Type B pancreatic cell (in vitro differentiated cells): ENCODE measurements at regions not wholly inside any gene's neighbourhood (a gene's known extent, or its start where the extent isn't known, plus 50 kb on each side); places are given as distances from the start of the nearest gene placed in this dataset.

ENCODE experiments used
- DNase-seq: peaks from one replicate; pipeline ENCODE4 v3.0.0; 2021; ENCODE audit warnings: mixed read lengths; ENCODE audit not compliant: unreplicated experiment; ENCODE audit errors: extremely low spot score
- H3K27ac Mint-ChIP-seq: 2 replicates; pipeline ENCODE4 v1.8.0; 2021; ENCODE audit warnings: mild to moderate bottlenecking, mixed read lengths
- H3K27me3 Mint-ChIP-seq: 2 replicates; pipeline ENCODE4 v1.8.0; 2021; ENCODE audit warnings: mixed read lengths
- H3K36me3 Mint-ChIP-seq: 2 replicates; pipeline ENCODE4 v1.8.0; 2021; ENCODE audit warnings: mixed read lengths
- H3K4me1 Mint-ChIP-seq: one replicate; pipeline ENCODE4 v1.8.0; 2021; ENCODE audit warnings: mixed read lengths; ENCODE audit not compliant: unreplicated experiment
- H3K4me3 Mint-ChIP-seq: 2 replicates; pipeline ENCODE4 v1.8.0; 2021; ENCODE audit warnings: mild to moderate bottlenecking, mixed read lengths
- H3K9me3 Mint-ChIP-seq: 2 replicates; pipeline ENCODE4 v1.8.0; 2021; ENCODE audit warnings: mixed read lengths
- TF ChIP-seq, protein P1 (sequence below): fragments of 200-600 bp; sonication (generic); conservative IDR thresholded peaks from 2 replicates; pipeline ENCODE4 v1.5.0; 2021; ENCODE audit warnings: antibody characterized with exemption, mild to moderate bottlenecking

DNA sequence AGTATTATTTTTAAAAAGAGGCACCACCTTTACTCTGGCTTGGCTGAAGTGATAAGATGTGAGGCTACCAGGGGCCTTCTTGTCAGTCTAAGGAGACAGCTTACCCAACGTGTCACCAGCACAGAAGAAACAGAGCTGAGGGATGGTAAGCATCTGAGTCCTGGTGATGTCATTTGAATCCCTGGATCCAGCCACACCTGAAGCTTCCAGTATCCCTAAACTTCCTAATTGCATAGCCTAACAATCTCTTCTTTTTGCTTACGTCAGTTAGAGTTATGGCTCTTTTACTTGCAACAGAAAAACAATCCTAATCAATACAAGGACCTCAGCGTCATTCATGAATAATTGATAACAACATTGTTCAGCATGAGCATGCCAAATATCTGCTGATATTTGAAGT is 436.6 kb downstream of the SHISA9 start:
- peaks cover 3% of the 10 kb centered on the region for H3K4me1 Mint-ChIP-seq
- no peak for DNase-seq

DNA sequence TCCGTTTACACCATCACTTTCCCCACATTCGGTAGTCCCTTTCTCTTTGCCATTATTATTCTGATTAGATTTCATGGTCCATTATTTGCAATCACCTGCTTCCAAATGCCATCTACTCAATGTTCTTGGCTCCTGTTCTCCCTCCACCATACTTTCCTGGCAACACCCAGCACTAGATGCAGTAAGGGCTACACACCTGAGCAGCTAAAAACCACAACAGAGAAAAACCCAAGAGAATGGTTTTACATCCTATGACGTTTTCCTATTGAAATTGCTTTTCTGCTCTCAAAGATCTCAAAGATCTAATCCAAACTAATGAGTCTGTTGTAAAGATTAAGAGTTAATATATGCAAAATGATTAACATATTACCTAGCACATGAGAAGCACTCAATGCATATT is 441.3 kb downstream of the SHISA9 start:
- TF ChIP-seq, protein P1, sequence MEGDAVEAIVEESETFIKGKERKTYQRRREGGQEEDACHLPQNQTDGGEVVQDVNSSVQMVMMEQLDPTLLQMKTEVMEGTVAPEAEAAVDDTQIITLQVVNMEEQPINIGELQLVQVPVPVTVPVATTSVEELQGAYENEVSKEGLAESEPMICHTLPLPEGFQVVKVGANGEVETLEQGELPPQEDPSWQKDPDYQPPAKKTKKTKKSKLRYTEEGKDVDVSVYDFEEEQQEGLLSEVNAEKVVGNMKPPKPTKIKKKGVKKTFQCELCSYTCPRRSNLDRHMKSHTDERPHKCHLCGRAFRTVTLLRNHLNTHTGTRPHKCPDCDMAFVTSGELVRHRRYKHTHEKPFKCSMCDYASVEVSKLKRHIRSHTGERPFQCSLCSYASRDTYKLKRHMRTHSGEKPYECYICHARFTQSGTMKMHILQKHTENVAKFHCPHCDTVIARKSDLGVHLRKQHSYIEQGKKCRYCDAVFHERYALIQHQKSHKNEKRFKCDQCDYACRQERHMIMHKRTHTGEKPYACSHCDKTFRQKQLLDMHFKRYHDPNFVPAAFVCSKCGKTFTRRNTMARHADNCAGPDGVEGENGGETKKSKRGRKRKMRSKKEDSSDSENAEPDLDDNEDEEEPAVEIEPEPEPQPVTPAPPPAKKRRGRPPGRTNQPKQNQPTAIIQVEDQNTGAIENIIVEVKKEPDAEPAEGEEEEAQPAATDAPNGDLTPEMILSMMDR = no peak
- Mint-ChIP-seq H3K4me1 (no peaks in the 10 kb centered on the region), H3K9me3 (no peaks in the 10 kb centered on the region)

More for the DNA sequence above, 436.6 kb downstream of the SHISA9 start:
- no peaks in the 10 kb centered on the region for H3K36me3 Mint-ChIP-seq
- H3K4me3 Mint-ChIP-seq = no peak overlapping the region
- TF ChIP-seq, protein P1 = no peak
- no peaks in the 10 kb centered on the region for H3K27me3 Mint-ChIP-seq
- H3K27ac Mint-ChIP-seq = no peak overlapping the region
- H3K9me3 Mint-ChIP-seq = no peaks in the 10 kb centered on the region

DNA sequence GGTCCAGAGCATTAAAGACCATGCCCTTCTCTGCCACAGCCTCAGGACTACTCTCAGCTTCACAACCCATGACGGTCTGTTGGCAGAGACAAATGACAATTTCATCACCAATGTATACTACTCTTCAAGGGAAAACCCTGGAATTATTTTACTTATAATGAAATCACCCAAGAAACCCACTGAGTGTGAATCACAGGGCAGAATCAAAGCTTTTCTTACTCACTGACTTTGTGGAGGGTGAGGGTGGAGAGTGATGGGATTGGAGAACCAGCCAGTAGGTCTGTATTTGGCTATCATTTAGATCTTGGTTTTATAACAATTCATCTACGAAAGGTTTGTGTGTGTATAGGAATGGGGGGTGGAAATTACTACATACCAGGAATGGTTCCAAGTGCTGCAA is 442.6 kb downstream of the SHISA9 start:
- no peak for DNase-seq
- no peaks in the 10 kb centered on the region for H3K27me3 Mint-ChIP-seq
- no peaks in the 10 kb centered on the region for H3K36me3 Mint-ChIP-seq
- H3K27ac Mint-ChIP-seq = no peak overlapping the region
- no peaks in the 10 kb centered on the region for H3K9me3 Mint-ChIP-seq
- TF ChIP-seq, protein P1 = no peak
- no peaks in the 10 kb centered on the region for H3K4me1 Mint-ChIP-seq
- no peak overlapping the region for H3K4me3 Mint-ChIP-seq

More for the DNA sequence above, 441.3 kb downstream of the SHISA9 start:
- no peaks in the 10 kb centered on the region for H3K36me3 Mint-ChIP-seq
- no peak overlapping the region for H3K27ac Mint-ChIP-seq
- DNase-seq = no peak
- no peak overlapping the region for H3K4me3 Mint-ChIP-seq
- no peaks in the 10 kb centered on the region for H3K27me3 Mint-ChIP-seq

DNA sequence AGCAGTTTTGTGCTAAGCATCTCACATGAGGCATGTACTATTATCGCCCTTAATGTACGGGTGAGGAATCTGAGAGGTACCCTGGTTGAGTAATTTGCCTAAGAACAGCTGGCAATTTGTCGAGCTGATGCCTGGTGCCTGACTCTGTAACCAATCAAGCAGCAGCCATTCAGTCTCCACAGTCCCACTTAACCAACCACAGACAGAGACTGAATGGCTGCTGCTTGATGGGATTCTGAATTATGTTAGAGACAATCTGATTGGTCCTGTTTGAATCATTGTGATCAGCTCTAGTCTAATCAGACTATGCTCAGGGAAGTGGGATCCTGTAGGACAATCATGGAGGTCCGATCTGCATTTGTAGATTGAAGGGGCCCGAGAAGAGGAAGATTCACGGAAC is 447.0 kb downstream of the SHISA9 start:
- Mint-ChIP-seq H3K27me3 (peaks cover 4% of the 10 kb centered on the region), H3K4me1 (no peaks in the 10 kb centered on the region), H3K36me3 (no peaks in the 10 kb centered on the region), H3K9me3 (no peaks in the 10 kb centered on the region), H3K27ac (no peak overlapping the region), H3K4me3 (no peak overlapping the region)
- DNase-seq = no peak
- TF ChIP-seq, protein P1 = no peak

DNA sequence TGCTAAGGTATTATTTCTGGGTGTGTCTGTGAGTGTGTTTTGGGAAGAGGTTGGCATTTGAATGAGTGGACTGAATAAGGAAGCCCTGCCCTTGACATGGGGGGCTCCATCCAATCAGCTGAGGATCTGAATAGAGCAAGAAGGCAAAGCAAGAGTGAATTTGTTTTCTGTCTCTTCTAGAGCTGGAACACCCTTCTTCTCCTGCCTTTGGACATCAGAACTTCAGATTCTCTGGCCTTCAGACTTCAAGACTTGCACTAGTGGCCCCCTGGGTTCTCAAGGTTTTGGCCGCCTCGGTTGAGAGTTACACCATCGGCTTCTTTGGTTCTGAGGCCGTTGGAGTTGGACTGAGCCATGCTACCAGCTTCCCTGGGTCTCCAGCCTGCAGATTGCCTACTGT is 448.6 kb downstream of the SHISA9 start:
- DNase-seq = no peak
- Mint-ChIP-seq H3K27me3 (peaks cover 4% of the 10 kb centered on the region), H3K4me3 (no peak overlapping the region), H3K27ac (no peak overlapping the region), H3K36me3 (no peaks in the 10 kb centered on the region), H3K9me3 (no peaks in the 10 kb centered on the region), H3K4me1 (no peaks in the 10 kb centered on the region)
- TF ChIP-seq, protein P1 = no peak

DNA sequence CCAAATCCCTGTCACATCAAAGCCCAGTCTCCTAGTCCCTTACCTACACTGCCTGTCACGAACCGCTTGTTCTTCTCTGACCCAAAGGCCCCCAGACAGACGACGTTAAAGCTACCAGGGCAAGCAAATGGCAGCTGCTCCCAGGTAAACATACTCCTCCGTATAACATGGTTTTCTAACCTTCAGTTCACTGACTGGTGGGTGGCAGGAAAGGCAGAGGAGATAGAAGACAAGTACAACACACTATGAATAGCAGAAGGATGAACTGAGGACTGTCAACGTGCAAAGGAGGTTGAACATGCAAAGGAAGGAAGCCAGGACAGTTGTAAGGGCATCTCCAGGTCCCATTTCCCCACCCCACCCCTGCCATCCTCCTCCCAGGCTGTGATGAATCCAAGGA is 449.8 kb downstream of the SHISA9 start:
- Mint-ChIP-seq H3K4me1 (no peaks in the 10 kb centered on the region), H3K36me3 (no peaks in the 10 kb centered on the region), H3K4me3 (no peak overlapping the region), H3K9me3 (no peaks in the 10 kb centered on the region), H3K27ac (no peak overlapping the region), H3K27me3 (peaks cover 5% of the 10 kb centered on the region)
- no peak for DNase-seq
- TF ChIP-seq, protein P1 = no peak
